Ramos (cell line): ENCODE measurements at regions not wholly inside any gene's neighbourhood (a gene's known extent, or its start where the extent isn't known, plus 50 kb on each side); places are given as distances from the start of the nearest gene placed in this dataset.
"Not testable (repeated sequence)": the region's sequence is repeated elsewhere in the genome, so short reads cannot be mapped to it uniquely, and the experiment has no call there.

Experiments used
- in situ Hi-C: fragments of 300-500 bp; cut with MboI; formaldehyde crosslinking; loops from one replicate; pipeline ENCODE4 v1.14.3; 2022; ENCODE audit warnings: low sequenced_read_pairs; ENCODE audit not compliant: unreplicated experiment

DNA sequence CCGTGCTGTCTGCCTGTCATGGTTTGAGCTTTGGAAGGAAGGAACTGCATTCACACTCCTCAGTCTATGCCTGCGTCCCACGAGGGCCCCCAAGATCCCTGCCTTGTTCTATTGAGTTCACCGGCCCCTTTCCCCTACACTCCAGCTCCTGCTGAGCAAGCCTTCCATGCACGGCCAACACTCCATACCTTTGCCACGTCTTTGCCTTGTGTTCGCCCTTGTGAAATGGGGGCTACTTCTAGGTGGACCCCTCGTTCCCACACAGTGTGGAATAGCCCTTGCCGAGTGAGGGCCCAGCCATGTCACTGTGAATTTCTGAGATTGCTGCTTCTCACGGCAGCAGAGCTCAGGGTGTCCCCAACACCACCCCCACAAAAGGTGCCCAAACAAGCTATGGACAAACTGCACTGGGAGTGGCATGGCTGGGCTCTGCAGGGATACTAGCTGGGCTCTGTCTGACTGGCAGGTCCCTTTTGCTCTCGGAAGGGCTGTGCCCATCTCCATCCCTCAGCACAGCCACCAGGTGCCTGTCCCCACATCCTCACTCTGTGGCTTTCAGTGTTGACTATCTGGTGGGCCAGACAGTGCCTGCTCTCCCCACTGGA lies 67.9 kb upstream of the ADAMTS2 start:
- in situ Hi-C loops, result no loop called here

DNA sequence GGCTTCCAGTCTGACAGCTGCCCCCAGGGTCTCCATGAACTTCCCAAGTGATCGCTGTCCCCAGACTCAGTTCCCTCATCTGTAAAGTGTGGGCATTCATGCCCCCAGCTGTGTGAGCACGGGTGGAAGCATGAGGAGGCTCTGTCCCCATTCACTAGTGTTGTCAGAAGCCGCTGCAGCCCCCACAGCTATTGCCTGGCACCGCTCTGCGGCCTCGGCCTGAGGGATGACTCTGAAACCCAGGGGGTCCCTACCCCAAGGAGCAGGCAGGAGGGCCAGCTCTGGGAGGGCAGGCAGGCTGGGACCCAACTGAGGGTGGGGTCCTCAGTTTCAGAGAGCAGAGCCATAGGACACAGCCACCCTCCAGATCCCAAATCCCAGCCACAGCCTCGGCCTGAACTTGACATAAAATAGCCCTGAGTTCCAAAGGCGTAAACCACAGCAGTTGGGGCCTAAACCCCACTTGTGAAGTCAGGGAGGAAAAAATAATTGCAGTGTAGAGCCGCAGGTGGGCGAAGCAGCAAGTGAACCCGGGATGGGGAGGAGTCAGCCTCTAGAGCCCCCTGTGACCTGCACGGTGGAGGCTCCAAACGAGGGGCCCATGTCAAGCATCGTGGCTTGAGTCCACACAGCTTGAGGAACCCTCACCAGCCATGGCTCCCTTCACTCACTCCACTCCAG lies 66.0 kb upstream of the ADAMTS2 start:
- in situ Hi-C loops, result no loop called here

DNA sequence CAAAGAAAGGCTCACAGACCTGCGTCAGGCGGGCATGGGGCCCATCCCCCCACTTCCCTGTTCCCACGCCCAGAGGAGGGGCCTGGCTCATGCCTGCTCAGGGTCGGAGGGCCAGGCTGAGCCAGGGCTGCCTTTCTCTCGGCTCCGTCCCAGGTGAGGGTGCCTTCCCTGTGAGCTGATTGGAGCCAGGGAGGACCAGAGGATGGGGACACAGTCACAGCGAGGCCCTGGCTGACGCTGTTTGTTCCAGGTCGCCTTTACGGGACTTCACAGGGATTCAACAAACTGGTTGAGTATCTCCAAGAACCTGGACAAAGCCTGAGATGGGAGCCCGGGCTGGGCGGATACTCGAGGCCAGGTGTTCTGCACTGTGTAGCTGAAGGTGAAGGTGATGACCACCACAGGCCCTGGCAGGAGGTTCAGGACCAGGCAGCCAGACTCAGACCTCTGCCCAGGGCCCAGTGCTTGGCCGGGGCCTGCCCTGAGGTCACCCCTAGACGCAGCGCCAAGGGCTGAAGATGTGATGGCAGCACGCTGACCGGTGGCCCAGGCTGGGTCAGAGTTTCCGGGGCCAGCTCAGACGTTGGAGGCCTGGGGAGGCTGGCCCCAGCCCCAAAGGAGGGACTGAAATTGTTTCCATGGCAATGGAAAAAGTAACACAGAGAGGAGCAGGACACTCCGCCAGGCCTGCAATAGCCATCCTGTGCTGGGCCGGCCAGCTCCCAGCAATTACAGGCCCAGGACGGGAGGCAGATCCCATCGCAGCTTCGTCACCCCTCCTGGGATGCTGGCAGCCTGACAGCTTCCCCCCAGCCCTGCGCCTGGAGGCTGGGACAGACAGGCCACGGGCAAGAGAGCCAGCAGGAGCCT lies 65.3 kb upstream of the ADAMTS2 start:
- in situ Hi-C loops, result no loop called here

DNA sequence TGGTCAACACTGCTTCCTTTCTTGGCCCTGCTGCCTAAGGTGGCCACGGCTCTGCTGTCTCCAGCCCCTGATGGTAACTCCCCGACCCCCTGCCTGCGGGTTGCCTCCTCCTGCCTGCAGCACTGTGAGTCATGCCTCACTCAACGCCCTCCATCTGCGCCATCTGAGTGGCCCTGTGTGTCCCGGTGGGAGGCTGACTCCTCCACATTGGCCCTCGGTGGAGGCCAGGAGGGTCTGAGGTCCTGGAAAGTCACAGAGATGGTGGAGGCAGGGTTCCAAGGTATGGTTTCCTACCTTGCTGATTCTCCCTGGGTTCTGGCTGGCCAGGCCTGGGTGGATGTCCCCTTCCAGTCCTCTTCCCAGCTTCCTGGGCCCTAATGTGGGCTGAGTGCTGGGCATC lies 64.5 kb upstream of the ADAMTS2 start:
- in situ Hi-C loops, result no loop called here

DNA sequence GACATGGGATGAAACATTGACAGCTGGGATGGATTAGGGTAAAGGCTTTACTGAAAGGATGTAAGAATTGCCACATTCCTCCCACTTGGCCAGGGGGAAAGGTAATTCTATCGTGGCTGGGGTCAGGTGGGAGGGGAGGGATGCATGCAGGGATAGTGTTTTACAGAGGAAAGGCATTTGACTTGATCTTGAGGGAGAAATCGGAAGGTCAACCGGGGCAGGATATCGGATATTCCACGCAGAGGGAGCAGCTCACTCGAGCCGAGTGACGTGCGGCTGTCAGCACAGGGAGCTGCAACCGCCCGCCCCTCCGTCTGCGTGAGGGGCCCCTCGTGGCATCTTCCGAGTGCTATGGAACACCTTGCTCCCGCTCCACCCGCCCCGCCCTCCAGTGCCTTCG lies 63.4 kb upstream of the ADAMTS2 start:
- in situ Hi-C loops, result no loop called here

DNA sequence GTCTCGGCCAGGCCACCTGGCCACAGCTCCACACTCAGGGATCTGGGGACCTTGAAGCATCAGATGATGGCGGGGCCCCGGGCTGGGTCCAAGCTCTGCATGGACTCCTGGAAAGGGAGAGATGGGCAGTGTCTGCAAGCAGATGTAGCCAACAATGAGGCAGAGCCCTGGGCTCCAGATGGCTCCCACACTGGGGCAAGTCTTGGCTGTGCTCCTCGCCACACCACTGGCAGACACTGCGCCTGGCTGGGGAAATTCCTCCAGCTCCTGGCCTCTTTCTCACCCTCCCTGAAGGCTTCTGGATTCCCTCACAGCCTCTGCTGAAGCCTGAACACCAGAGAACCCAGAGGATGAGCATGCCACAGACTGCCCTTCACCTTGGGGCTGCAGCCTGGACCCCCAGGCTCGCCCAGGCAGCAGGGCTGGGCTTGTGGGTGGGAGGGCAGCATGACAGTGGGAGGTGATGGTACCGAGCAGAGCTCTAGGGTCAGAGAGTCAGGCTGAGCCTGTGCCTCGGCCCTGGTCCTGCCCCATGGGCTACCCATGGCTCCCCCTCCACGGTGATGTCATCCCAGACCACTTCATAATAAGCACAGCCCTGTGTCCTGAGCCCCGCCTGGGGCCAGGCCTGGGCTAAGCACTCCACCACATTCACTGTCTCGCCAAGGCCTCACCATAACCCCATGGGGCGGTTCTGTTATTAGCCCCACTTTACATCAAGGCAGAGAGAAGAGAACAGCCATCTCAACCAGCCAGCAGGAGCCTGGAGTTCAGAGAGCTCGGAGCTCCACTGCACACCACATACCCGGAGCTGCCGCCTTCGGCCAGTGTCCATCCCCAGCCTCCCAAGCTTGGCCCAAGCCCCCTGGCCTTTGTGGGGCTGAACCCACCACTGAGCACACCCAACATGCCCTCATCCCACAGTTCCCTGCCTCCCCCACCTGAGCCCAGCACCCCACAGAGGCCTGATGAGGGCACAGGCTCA lies 62.2 kb upstream of the ADAMTS2 start:
- in situ Hi-C loops, result no loop called here

DNA sequence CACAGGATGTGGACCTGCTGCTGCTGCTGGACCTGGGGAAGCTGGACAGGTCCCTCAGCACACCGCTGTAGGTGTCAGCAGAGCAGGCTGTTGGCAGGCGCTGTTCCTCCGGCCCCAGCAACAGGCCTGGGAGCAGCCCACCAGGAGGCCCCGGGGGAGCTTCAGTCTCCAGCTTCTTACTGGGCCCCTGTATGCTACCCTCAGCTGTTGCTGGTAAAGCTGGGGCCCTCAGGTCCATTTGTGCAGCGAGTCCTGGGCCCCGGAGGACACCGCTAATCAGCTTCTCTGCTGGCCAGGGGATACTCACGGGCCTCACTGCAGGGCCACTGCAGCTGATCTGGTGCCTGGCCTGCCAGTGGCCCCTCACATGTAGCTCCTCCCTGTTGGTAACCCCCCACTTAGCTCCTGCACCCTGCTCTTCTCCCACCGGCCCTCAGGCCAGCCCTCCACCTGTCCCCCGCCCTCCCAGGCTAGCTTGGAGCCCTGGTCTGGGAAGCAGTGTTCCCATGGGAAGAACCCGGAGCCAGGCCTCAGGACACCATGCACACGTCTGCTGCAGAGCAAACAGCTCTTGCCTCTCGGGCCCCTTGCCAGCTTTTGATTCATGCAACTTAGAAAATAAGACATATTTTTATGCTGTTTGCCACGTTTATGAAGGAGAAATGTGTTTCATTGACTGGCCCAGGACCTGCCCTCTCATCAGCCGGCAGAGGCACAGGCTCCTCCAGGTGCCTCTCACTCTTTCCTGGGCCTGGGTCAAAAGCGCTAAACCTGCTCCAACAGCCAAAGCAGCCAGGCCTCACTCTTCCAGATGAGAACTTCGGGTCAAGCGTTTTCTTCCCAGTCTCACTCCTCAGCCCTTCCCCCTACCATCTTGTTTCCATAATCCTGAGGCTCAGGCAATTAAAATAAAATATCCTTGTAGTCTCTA lies 61.0 kb upstream of the ADAMTS2 start:
- in situ Hi-C loops, result no loop called here

DNA sequence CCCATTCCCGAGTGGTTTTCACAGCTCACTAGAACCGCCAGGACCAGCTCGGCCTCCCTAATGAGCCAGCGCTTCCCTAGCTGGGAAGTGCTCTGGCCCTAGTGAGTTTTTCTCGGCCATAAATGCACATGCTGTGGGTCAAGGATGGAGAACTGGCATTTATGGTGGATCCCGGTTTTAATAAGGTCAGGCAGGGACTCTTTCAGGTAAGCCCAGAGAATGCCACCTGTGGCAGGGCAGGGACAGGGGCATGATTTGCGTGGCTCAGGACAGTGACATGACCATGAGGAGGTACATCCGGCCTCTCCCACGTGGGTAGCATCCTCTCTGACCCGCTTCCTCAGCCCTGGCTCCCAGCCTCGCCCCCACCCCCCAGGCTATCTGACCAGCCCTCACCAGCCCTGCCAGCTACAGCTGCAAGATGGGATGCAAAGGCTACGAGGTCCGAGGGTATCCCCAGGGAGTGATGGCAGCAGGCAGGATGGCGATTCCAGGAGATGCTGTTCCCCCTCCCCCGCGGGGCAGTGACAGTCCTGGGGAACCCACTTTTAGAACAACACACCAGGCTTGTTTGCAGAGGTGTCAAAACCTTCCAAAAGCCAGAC lies 60.3 kb upstream of the ADAMTS2 start:
- in situ Hi-C loops, result no loop called here

DNA sequence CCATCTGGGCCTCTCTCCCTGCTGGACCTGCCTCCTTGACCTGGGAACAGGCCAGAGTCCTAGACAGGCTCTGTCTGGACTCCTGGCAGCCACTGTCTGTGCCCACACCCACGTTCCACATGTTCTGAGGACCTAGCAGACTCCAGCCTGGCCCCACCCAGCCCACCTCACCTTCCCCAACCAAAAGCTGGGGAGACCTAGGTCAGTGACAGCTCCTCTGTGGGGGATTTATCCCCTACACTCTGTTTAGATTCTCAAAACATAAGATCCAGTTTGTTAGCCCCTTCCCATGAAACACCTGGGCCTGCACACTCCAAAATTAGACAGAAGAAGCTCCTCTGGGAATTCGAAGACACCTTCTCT lies 59.8 kb upstream of the ADAMTS2 start:
- in situ Hi-C loops, result no loop called here

DNA sequence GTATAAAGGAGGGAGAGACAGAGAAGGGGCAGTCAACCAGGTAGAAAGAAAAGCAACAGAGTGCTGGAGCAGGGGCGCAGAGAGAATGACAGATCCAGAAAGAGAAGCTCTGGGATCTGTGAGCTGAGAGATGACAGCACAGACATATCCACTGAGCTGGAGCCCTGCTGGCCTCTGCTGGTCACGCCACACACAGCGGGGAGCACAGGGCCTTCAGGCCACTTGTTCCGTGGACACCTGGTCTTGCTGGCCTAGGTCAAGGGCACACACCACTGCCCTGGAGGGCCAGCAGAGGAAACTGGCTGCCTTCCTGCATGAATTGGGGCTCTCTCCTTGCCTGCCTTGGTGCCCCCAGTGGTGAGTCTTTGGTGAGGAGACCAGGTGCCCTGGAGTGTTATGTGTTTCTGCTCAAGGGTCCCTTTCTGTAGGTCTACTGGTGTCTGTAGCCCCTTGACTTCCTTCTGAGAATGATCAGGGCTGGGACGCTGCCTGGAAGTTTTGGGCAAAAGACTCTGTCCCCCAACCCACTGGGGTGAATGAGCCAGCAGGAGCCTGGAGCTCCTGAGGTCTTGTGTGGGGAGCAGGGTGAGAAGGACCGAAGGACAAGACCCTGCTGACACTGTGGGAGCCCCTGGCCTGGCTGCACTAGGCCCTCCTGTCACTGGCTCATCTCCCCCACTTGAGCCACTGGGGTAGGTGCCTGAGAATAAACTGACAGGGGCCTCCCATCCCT lies 59.2 kb upstream of the ADAMTS2 start:
- in situ Hi-C loops, result no loop called here

DNA sequence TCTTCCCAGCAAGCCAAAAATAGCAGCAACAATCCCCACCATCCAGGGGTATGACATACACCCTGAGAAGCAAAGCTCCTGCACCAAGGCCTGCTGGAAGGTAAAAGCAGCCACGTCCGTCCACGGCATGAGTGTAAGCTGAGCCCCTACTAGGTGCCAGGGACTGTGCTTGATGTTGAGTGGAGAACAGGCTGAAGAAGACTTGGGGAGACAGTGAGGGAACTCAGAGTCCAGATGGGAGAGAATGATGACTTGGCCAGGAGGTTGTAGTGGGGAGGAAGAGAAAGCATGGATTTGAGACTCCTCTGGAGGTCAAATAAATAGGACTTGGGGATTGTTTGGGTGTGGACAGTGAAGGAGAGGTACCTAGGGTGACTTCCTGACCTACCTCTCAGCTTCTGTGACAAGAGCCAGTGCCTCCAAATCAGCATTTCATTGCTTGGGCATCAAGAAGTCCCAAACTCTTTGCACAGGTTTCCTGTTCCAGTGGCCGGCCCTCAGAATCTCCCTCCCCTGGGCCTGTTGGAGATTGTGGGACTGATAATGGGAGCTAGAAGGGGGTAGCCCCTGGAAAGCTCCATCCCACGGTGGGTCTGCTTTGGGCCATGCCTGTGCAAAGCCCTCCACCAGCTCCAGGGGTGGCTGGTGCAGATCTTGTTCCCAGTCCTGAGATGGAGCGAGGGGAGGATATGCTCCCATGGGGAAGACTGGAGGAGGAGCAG lies 58.3 kb upstream of the ADAMTS2 start:
- in situ Hi-C loops, result no loop called here

DNA sequence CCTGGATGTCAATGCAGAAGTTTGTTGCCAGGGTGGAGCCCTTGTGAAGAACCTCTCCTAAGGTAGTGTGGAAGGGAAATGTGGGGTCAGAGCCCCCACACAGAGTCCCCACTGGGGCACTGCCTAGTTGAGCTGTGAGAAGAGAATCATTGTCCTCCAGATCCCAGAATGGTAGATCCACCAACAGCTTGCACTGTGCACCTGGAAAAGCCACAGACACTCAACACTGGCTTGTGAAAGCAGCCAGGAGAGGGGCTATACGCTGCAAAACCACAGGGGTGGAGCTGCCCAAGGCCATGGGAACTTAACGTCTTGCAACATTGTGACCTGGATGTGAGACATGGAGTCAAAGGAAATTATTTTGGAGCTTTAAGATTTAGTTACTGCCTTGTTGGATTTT lies 55.2 kb upstream of the ADAMTS2 start:
- in situ Hi-C loops, result not testable (repeated sequence)

DNA sequence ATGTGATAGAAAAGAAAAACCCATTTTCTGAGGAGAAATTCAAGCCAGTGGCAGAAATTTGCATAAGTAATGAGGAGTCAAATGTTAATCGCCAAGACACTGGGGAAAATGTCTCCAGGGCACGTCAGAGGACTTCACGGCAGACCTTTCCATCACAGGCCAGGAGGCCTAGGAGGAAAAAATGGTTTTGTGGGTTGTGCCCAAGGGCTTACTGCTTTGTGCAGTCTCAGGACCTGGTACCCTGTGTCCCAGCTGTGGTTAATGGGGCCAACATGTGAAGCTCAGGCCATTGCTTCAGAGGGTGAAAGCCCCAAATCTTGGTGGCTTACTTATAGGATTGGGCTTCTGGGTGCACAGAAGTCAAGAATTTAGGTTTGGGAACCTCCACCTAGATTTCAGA lies 54.8 kb upstream of the ADAMTS2 start:
- in situ Hi-C loops, result no loop called here

DNA sequence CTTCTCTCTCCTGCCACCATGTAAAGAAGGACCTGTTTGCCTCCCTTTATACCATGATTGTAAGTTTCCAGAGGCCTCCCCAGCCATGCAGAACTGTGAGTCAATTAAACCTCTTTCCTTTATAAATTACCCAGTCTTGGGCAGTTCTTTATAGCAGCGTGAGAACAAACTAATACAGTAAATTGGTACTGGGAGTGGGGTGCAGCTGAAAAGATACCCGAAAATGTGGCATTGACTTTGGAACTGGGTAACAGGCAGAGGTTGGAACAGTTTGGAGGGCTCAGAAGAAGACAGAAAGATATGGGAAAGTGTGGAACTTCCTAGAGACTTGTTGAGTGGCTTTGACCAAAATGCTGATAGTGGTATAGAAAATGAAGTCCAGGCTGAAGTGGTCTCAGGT lies 54.1 kb upstream of the ADAMTS2 start:
- in situ Hi-C loops, result not testable (repeated sequence)

DNA sequence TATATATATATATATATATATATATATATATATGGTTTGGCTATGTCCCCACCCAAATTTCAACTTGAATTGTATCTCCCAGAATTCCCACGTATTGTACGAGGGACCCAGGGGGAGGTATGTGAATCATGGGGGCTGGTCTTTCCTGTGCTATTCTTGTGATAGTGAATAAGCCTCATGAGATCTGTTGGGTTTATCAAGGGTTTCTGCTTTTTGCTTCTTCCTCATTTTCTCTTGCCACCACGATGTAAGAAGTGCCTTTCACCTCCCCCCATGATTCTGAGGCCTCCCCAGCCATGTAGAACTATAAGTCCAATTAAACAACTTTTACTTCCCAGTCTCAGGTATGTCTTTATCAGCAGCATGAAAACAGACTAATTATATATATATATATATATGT lies 52.3 kb upstream of the ADAMTS2 start:
- in situ Hi-C loops, result no loop called here
